K562 (cell line): ENCODE measurements at regions not wholly inside any gene's neighbourhood (a gene's known extent, or its start where the extent isn't known, plus 50 kb on each side); places are given as distances from the start of the nearest gene placed in this dataset.

Experiments
- ATAC-seq: fragments of 200-7000 bp; cut with Tn5 transposase; 3 replicates; pipeline ENCODE4 v1.9.1; 2020; ENCODE audit warnings: moderate library complexity
- BruUV-seq: library from RNA; stranded (reverse); fragments of 400-500 nt; replicated peaks from 2 replicates; lab custom pipeline; 2021; lab: Mats Ljungman, UMichigan
- CTCF ChIA-PET: fragments of 300-600 bp; formaldehyde crosslinking; extraction: SDS; loops from one replicate; lab custom pipeline; 2021; ENCODE audit warnings: low intra/inter-chr PET ratio; lab: Yijun Ruan, JAX
- POLR2A ChIA-PET: fragments of 300-600, 350-650 bp; sonication (Branson Sonifier 250); formaldehyde crosslinking; extraction: SDS; loops from one replicate; lab custom pipeline; 2021; ENCODE audit warnings: antibody characterized with exemption, inconsistent platforms; lab: Yijun Ruan, JAX
- DNase-seq, 4 experiments: peaks; one replicate each; pipeline versions ENCODE4 v3.0.0 to v3.0.0-alpha.2; 2011 to 2018; ENCODE audit warnings: low spot score in 3 of 4, mixed read lengths in 3 of 4; ENCODE audit errors: extremely low read depth in 1 of 4
- FAIRE-seq: peaks from 2 replicates; lab custom pipeline; 2011; peaks lifted over from hg19 to GRCh38; lab: Jason Lieb, UNC
- H2AFZ ChIP-seq: 2 replicates; pipeline ENCODE4 v1.6.0; 2011; ENCODE audit warnings: low read depth, low read length, control low read depth, inconsistent platforms
- H3K27ac ChIP-seq: fragments of 200-600 bp; 3 replicates; pipeline ENCODE4 v1.8.0; 2011; ENCODE audit warnings: low read depth, mild to moderate bottlenecking, control low read depth, inconsistent platforms, low read length, moderate library complexity, mixed read lengths; ENCODE audit errors: extremely low read depth
- H3K27me3 ChIP-seq, 2 experiments: fragments of 300-600 bp in 1 of 2; 2 replicates in 1 of 2; 3 replicates in 1 of 2; pipeline versions ENCODE4 v1.6.0 to v1.8.0; 2011; ENCODE audit warnings: inconsistent platforms in 2 of 2, low read length in 2 of 2, mild to moderate bottlenecking in 1 of 2, mixed read lengths in 1 of 2, moderate library complexity in 1 of 2; ENCODE audit not compliant: control insufficient read depth in 2 of 2, insufficient read depth in 2 of 2
- H3K36me3 ChIP-seq: fragments of 300-600 bp; 3 replicates; pipeline ENCODE4 v1.8.0; 2011; ENCODE audit warnings: mild to moderate bottlenecking, low read length, inconsistent platforms; ENCODE audit not compliant: control insufficient read depth, insufficient read depth
- H3K4me1 ChIP-seq, 2 experiments: fragments of 200-600 bp in 1 of 2; replicated peaks in 1 of 2; 2 replicates in 1 of 2; 3 replicates in 1 of 2; pipeline versions ENCODE4 v1.5.1 to v1.8.0; 2011; ENCODE audit warnings: inconsistent platforms in 2 of 2, low read length in 2 of 2, mild to moderate bottlenecking in 1 of 2, mixed read lengths in 1 of 2, moderate library complexity in 1 of 2; ENCODE audit not compliant: control insufficient read depth in 2 of 2, insufficient read depth in 2 of 2
- H3K4me2 ChIP-seq: 2 replicates; pipeline ENCODE4 v1.6.1; 2011; ENCODE audit warnings: low read length, control low read depth, inconsistent platforms, mixed read lengths; ENCODE audit not compliant: insufficient read depth
- H3K4me3 ChIP-seq: fragments of 200-600 bp; sonication (generic), shearing (Covaris generic); 2 replicates; pipeline ENCODE4 v1.5.1; 2016; ENCODE audit warnings: control low read depth, inconsistent platforms
- H3K79me2 ChIP-seq: fragments of 200-600 bp; 3 replicates; pipeline ENCODE4 v1.8.0; 2011; ENCODE audit warnings: low read length, inconsistent platforms; ENCODE audit not compliant: control insufficient read depth, insufficient read depth
- H3K9ac ChIP-seq, 2 experiments: 2 replicates each; pipeline versions ENCODE4 v1.6.0 to v1.6.1; 2011; ENCODE audit warnings: low read depth in 2 of 2, low read length in 2 of 2, control low read depth in 1 of 2, inconsistent platforms in 1 of 2, mild to moderate bottlenecking in 1 of 2, mixed read lengths in 1 of 2; ENCODE audit not compliant: insufficient read depth in 1 of 2
- H3K9me1 ChIP-seq: one replicate; pipeline ENCODE4 v1.6.0; 2011; ENCODE audit warnings: inconsistent platforms, mild to moderate bottlenecking, low read length, moderate library complexity; ENCODE audit not compliant: control insufficient read depth, insufficient read depth
- H3K9me3 ChIP-seq: replicated peaks from 2 replicates; pipeline ENCODE4 v1.5.1; 2011; ENCODE audit warnings: low read depth, low read length, inconsistent platforms; ENCODE audit not compliant: control insufficient read depth, insufficient read depth
- H4K20me1 ChIP-seq: replicated peaks from 2 replicates; pipeline ENCODE4 v1.6.1; 2011; ENCODE audit warnings: low read length, inconsistent platforms, mixed read lengths; ENCODE audit not compliant: control insufficient read depth, insufficient read depth
- BHLHE40 ChIP-seq: IDR thresholded peaks from 2 replicates; pipeline ENCODE4 v1.6.1; 2011; ENCODE audit warnings: low read length, improper control_type of control experiment
- CREB3L1 ChIP-seq: fragments of 450-650 bp; IDR thresholded peaks from 2 replicates; pipeline ENCODE4 v1.6.1; 2014; ENCODE audit warnings: low read depth, mild to moderate bottlenecking, moderate library complexity, borderline replicate concordance
- DPF2 ChIP-seq: fragments of 450-650 bp; IDR thresholded peaks from 2 replicates; pipeline ENCODE4 v1.6.1; 2016
- FOXP1 ChIP-seq: sonication (generic); formaldehyde crosslinking; IDR thresholded peaks from 2 replicates; pipeline ENCODE4 v1.8.0; 2022; ENCODE audit warnings: mild to moderate bottlenecking, missing genetic modification reagents
- MAFG ChIP-seq: fragments of 450-650 bp; conservative IDR thresholded peaks from 2 replicates; pipeline ENCODE4 v1.6.1; 2016; ENCODE audit warnings: missing genetic modification characterization, missing compliant biosample characterization
- NCOA4 ChIP-seq: fragments of 450-650 bp; IDR thresholded peaks from 2 replicates; pipeline ENCODE4 v1.6.1; 2018; ENCODE audit warnings: mild to moderate bottlenecking; ENCODE audit not compliant: partially characterized antibody
- PPARD ChIP-seq: fragments of 250-450 bp; sonication (Bioruptor Pico); IDR thresholded peaks from 2 replicates; pipeline ENCODE4 v1.8.0; 2022; ENCODE audit warnings: inconsistent platforms, mild to moderate bottlenecking, moderate library complexity
- TAL1 ChIP-seq: fragments of 450-650 bp; IDR thresholded peaks from 2 replicates; pipeline ENCODE4 v1.6.1; 2016; ENCODE audit warnings: mild to moderate bottlenecking
- TOE1 ChIP-seq, 2 experiments: fragments of 450-650 bp in 1 of 2; sonication (generic) in 1 of 2; formaldehyde crosslinking in 1 of 2; IDR thresholded peaks; 2 replicates each; pipeline versions ENCODE4 v1.7.1 to v1.8.0; 2016 to 2022; ENCODE audit warnings: borderline replicate concordance in 2 of 2, mild to moderate bottlenecking in 2 of 2, antibody characterized with exemption in 1 of 2, inconsistent platforms in 1 of 2, low read depth in 1 of 2, missing genetic modification reagents in 1 of 2, moderate library complexity in 1 of 2
- YY1 ChIP-seq, 3 experiments: IDR thresholded peaks; 2 replicates each; pipeline ENCODE4 v1.6.1; 2011; ENCODE audit warnings: low read length in 2 of 3, mild to moderate bottlenecking in 2 of 3, moderate library complexity in 2 of 3, borderline replicate concordance in 1 of 3, control low read depth in 1 of 3, low read depth in 1 of 3; ENCODE audit not compliant: insufficient read depth in 3 of 3, insufficient replicate concordance in 2 of 3, control insufficient read depth in 1 of 3, insufficient read length in 1 of 3; ENCODE audit errors: extremely low read depth in 1 of 3
- ZBED1 ChIP-seq: IDR thresholded peaks from 2 replicates; pipeline ENCODE4 v1.6.1; 2014
- ZBTB2 ChIP-seq: fragments of 450-650 bp; IDR thresholded peaks from 2 replicates; pipeline ENCODE4 v1.6.1; 2016; ENCODE audit warnings: antibody characterized with exemption
- ZFP36 ChIP-seq: fragments of 150-350 bp; IDR thresholded peaks from 2 replicates; pipeline ENCODE4 v1.6.1; 2018; ENCODE audit warnings: low read length, low read depth; ENCODE audit not compliant: partially characterized antibody
- ZKSCAN1 ChIP-seq: fragments of 150-350 bp; IDR thresholded peaks from 2 replicates; pipeline ENCODE4 v1.6.1; 2016; ENCODE audit warnings: low read depth, low read length
- ZNF609 ChIP-seq: sonication (generic); formaldehyde crosslinking; IDR thresholded peaks from 2 replicates; pipeline ENCODE4 v1.8.1; 2023; ENCODE audit warnings: missing genetic modification reagents, mild to moderate bottlenecking, borderline replicate concordance
- WGBS: fragments of 100-300 bp; shearing (Covaris generic); methylation state at CpG from one replicate; pipeline ENCODE4 v1.1.6; 2016; ENCODE audit warnings: low coverage, mixed read lengths; ENCODE audit not compliant: insufficient coverage; ENCODE audit errors: missing lambda C conversion rate; 5-methylcytosine and 5-hydroxymethylcytosine counted together
- in situ Hi-C: fragments of 300-500 bp; cut with MboI; formaldehyde crosslinking; loops from 4 replicates; pipeline ENCODE4 v1.15.0; 2018; ENCODE audit warnings: inconsistent platforms, mixed read lengths
- intact Hi-C: fragments of 100-400 bp; cut with micrococcal nuclease; formaldehyde crosslinking; loops from 2 replicates; pipeline ENCODE4 v1.14.2; 2022

- Histone ChIP-seq H3K9ac (peak overlapping the region in 1 of 2 experiments; percentile 74; a peak in 3 of 4 replicates), H3K9me3 (no peaks in the 10 kb centered on the region), H4K20me1 (no peaks in the 10 kb centered on the region), H3K4me1 (peaks cover 5 to 11% of the 10 kb centered on the region in 2 experiments; a peak in 4 of 5 replicates), H3K36me3 (no peaks in the 10 kb centered on the region), H3K4me2 (0 out of 2 replicates have a peak overlapping the region, but pooled peaks have one; percentile 2), H3K79me2 (no peaks in the 10 kb centered on the region), H2AFZ (peak overlapping the region; percentile 54), H3K4me3 (no peak overlapping the region), H3K9me1 (no peaks in the 10 kb centered on the region), H3K27ac (no peak overlapping the region), H3K27me3 (no peaks in the 10 kb centered on the region)
- intact Hi-C loops (no loop called here), in situ Hi-C loops (no loop called here)
- BruUV-seq, result no TSS peak
- DNase-seq, result peak in 3 of 4 experiments; percentile 25 to 28 (median 26)
- CTCF ChIA-PET, result no interaction called here
- FAIRE-seq, result no peak
- 38% methylated on average over 11 of the region's 11 CpGs for WGBS
- POLR2A ChIA-PET, result interaction anchor here (0.6 to 0.9 kb wide), 4 partner anchors 15 to 414 kb away, joined by 3 read pairs; no protein-coding TSS in a partner anchor
- ATAC-seq, result peak; percentile 63
- TF ChIP-seq ZFP36, result no peak
- no peak for TF ChIP-seq CREB3L1
- TF ChIP-seq NCOA4, result no peak
- no peak for TF ChIP-seq MAFG (tag)
- no peak for TF ChIP-seq TOE1 (IDR thresholded peaks at IDR 0.05; ENCODE audit: borderline replicate concordance)
- no peak for TF ChIP-seq TOE1 (CRISPR knock-in tag; IDR thresholded peaks at IDR 0.05; ENCODE audit: borderline replicate concordance, low read depth)
- TF ChIP-seq ZKSCAN1, result no peak
- TF ChIP-seq BHLHE40, result no peak
- TF ChIP-seq DPF2, result no peak
- TF ChIP-seq ZNF609, result no peak
- no peak for TF ChIP-seq ZBTB2
- no peak for TF ChIP-seq PPARD (CRISPR knock-in tag)
- TF ChIP-seq YY1 (IDR thresholded peaks at IDR 0.05; ENCODE audit: borderline replicate concordance in 1 of 3, control insufficient read depth in 1 of 3, extremely low read depth in 1 of 3, insufficient read depth in 3 of 3, insufficient read length in 1 of 3, insufficient replicate concordance in 2 of 3, low read depth in 1 of 3, low read length in 2 of 3), result no peak
- no peak for TF ChIP-seq FOXP1
- TF ChIP-seq TAL1, result no peak
- no peak for TF ChIP-seq ZBED1
Observed at GRCh38 chr6:14921170-14921569, 324.7 kb upstream of the JARID2 start.
